Smooth muscle cell (in vitro differentiated cells): ENCODE measurements at regions not wholly inside any gene's neighbourhood (a gene's known extent, or its start where the extent isn't known, plus 50 kb on each side); places are given as distances from the start of the nearest gene placed in this dataset.

ENCODE experiments used
- DNase-seq: peaks from one replicate; lab custom pipeline; 2025; ENCODE audit not compliant: unreplicated experiment; lab: John Stamatoyannopoulos, UW
- H2AFZ ChIP-seq: fragments of 200-600 bp; sonication (generic); 2 replicates; pipeline ENCODE4 v1.6.0; 2016; ENCODE audit warnings: antibody characterized with exemption, low read depth, mild to moderate bottlenecking
- H3F3A ChIP-seq: fragments of 200-600 bp; sonication (generic); 2 replicates; pipeline ENCODE4 v1.6.0; 2017; ENCODE audit warnings: antibody characterized with exemption, low read depth
- H3K27ac ChIP-seq: fragments of 200-600 bp; sonication (generic); 2 replicates; pipeline ENCODE4 v1.5.1; 2016; ENCODE audit warnings: low read depth, mild to moderate bottlenecking
- H3K27me3 ChIP-seq: fragments of 200-600 bp; sonication (generic); 2 replicates; pipeline ENCODE4 v1.6.1; 2016; ENCODE audit warnings: low read depth, mild to moderate bottlenecking
- H3K36me3 ChIP-seq: fragments of 200-600 bp; sonication (generic); 2 replicates; pipeline ENCODE4 v1.5.1; 2016; ENCODE audit warnings: low read depth
- H3K4me1 ChIP-seq: fragments of 200-600 bp; sonication (generic); 2 replicates; pipeline ENCODE4 v1.5.1; 2016; ENCODE audit warnings: low read depth
- H3K4me2 ChIP-seq: fragments of 200-600 bp; sonication (generic); 2 replicates; pipeline ENCODE4 v1.6.0; 2016; ENCODE audit warnings: mild to moderate bottlenecking
- H3K4me3 ChIP-seq: fragments of 200-600 bp; sonication (generic); 2 replicates; pipeline ENCODE4 v1.5.1; 2016; ENCODE audit warnings: mild to moderate bottlenecking
- H3K79me2 ChIP-seq: fragments of 200-600 bp; sonication (generic); 2 replicates; pipeline ENCODE4 v1.6.0; 2016; ENCODE audit warnings: low read depth, mild to moderate bottlenecking
- H3K9ac ChIP-seq: fragments of 200-600 bp; sonication (generic); 2 replicates; pipeline ENCODE4 v1.6.0; 2016; ENCODE audit warnings: low read depth
- H3K9me3 ChIP-seq: fragments of 200-600 bp; sonication (generic); replicated peaks from 2 replicates; pipeline ENCODE4 v1.5.1; 2016; ENCODE audit warnings: low read depth
- H4K20me1 ChIP-seq: fragments of 200-600 bp; sonication (generic); 2 replicates; pipeline ENCODE4 v1.6.0; 2016; ENCODE audit warnings: low read depth
- CTCF ChIP-seq: fragments of 200-600 bp; sonication (generic); IDR thresholded peaks from 2 replicates; pipeline ENCODE4 v1.5.1; 2017; ENCODE audit warnings: borderline replicate concordance, mild to moderate bottlenecking, antibody characterized with exemption; ENCODE audit not compliant: insufficient read depth, poor library complexity, severe bottlenecking
- WGBS: methylation state at CpG from one replicate; pipeline ENCODE4 v1.1.7; 2016; ENCODE audit warnings: low lambda C conversion rate; 5-methylcytosine and 5-hydroxymethylcytosine counted together

GRCh38 chr11:119803726-119804294, 74.8 kb upstream of the NECTIN1 start:
- H3K4me1 ChIP-seq = peaks cover 1% of the 10 kb centered on the region
- no peaks in the 10 kb centered on the region for H3K36me3 ChIP-seq
- H3K79me2 ChIP-seq = no peaks in the 10 kb centered on the region
- no peaks in the 10 kb centered on the region for H3K9me3 ChIP-seq
- WGBS = 88% methylated on average over 6 of the region's 6 CpGs
- TF ChIP-seq CTCF = no peak
- peaks cover 3% of the 10 kb centered on the region for H3K27me3 ChIP-seq
- no peak overlapping the region for H2AFZ ChIP-seq
- H3K4me2 ChIP-seq = no peak overlapping the region
- H3K9ac ChIP-seq = no peak overlapping the region
- DNase-seq = no peak
- no peak overlapping the region for H3K4me3 ChIP-seq
- H3F3A ChIP-seq = no peaks in the 10 kb centered on the region
- no peak overlapping the region for H3K27ac ChIP-seq
- H4K20me1 ChIP-seq = no peaks in the 10 kb centered on the region

- no peak overlapping the region for H3K4me2 ChIP-seq
- H3K4me3 ChIP-seq = no peak overlapping the region
- WGBS = 90% methylated on average over 5 of the region's 6 CpGs
- no peak for DNase-seq
- H3K9ac ChIP-seq = no peak overlapping the region
- no peaks in the 10 kb centered on the region for H3K79me2 ChIP-seq
- peaks cover 3% of the 10 kb centered on the region for H3K27me3 ChIP-seq
- H4K20me1 ChIP-seq = no peaks in the 10 kb centered on the region
- no peak overlapping the region for H2AFZ ChIP-seq
- no peak overlapping the region for H3K27ac ChIP-seq
- H3K4me1 ChIP-seq = peaks cover 4% of the 10 kb centered on the region
- H3K36me3 ChIP-seq = no peaks in the 10 kb centered on the region
- no peak for TF ChIP-seq CTCF
- H3K9me3 ChIP-seq = no peaks in the 10 kb centered on the region
- H3F3A ChIP-seq = no peaks in the 10 kb centered on the region
Measured at GRCh38 chr11:119803139-119803538, 74.1 kb upstream of the NECTIN1 start.

GRCh38 chr11:119802670-119803069, 73.7 kb upstream of the NECTIN1 start:
- Histone ChIP-seq H3K4me3 (no peak overlapping the region), H4K20me1 (no peaks in the 10 kb centered on the region), H2AFZ (no peak overlapping the region), H3K27ac (no peak overlapping the region), H3K36me3 (no peaks in the 10 kb centered on the region), H3K4me2 (no peak overlapping the region), H3K9ac (no peak overlapping the region), H3K4me1 (peaks cover 9% of the 10 kb centered on the region), H3K9me3 (no peaks in the 10 kb centered on the region), H3K27me3 (peaks cover 3% of the 10 kb centered on the region), H3K79me2 (no peaks in the 10 kb centered on the region), H3F3A (no peaks in the 10 kb centered on the region)
- WGBS = 59% methylated on average over 5 of the region's 5 CpGs
- no peak for TF ChIP-seq CTCF
- DNase-seq = no peak

GRCh38 chr11:119800619-119801018, 71.6 kb upstream of the NECTIN1 start:
- H3F3A ChIP-seq = no peaks in the 10 kb centered on the region
- no peak overlapping the region for H3K9ac ChIP-seq
- H3K27me3 ChIP-seq = peaks cover 3% of the 10 kb centered on the region
- no peaks in the 10 kb centered on the region for H4K20me1 ChIP-seq
- no peaks in the 10 kb centered on the region for H3K36me3 ChIP-seq
- H3K4me3 ChIP-seq = no peak overlapping the region
- 99% methylated on average over 5 of the region's 5 CpGs for WGBS
- no peak for TF ChIP-seq CTCF
- no peak overlapping the region for H3K4me2 ChIP-seq
- no peaks in the 10 kb centered on the region for H3K79me2 ChIP-seq
- DNase-seq = no peak
- H2AFZ ChIP-seq = no peak overlapping the region
- no peaks in the 10 kb centered on the region for H3K9me3 ChIP-seq
- no peak overlapping the region for H3K27ac ChIP-seq
- H3K4me1 ChIP-seq = peaks cover 28% of the 10 kb centered on the region
